Activated naive CD8-positive, alpha-beta T cell treated with anti-CD3 and anti-CD28 coated beads, Interleukin-2, amount 10 ng/mL, durations not matched to agents 7 days and 5 days (primary cell): ENCODE measurements at regions not wholly inside any gene's neighbourhood (a gene's known extent, or its start where the extent isn't known, plus 50 kb on each side); places are given as distances from the start of the nearest gene placed in this dataset.

Source experiments
- ATAC-seq: fragments of 150-1000 bp; cut with Tn5 transposase; one replicate; pipeline ENCODE4 v1.10.0; 2021; ENCODE audit warnings: low read depth, moderate library complexity
- POLR2A ChIA-PET: fragments of 350-600 bp; sonication (Branson Sonifier 250); formaldehyde crosslinking; loops from one replicate; lab custom pipeline; 2021; ENCODE audit warnings: antibody characterized with exemption; lab: Charles Lee
- DNase-seq: peaks from one replicate; pipeline ENCODE4 v3.0.0; 2021
- H3K27ac Mint-ChIP-seq: one replicate; pipeline ENCODE4 v1.8.0; 2022; ENCODE audit warnings: mild to moderate bottlenecking, mixed read lengths
- H3K27me3 Mint-ChIP-seq: one replicate; pipeline ENCODE4 v1.8.0; 2022; ENCODE audit warnings: mild to moderate bottlenecking, moderate library complexity, mixed read lengths
- H3K36me3 Mint-ChIP-seq: one replicate; pipeline ENCODE4 v1.8.0; 2021; ENCODE audit warnings: mild to moderate bottlenecking, mixed read lengths
- H3K4me1 Mint-ChIP-seq: one replicate; pipeline ENCODE4 v1.8.0; 2021; ENCODE audit warnings: mixed read lengths
- H3K4me3 Mint-ChIP-seq: one replicate; pipeline ENCODE4 v1.8.0; 2022; ENCODE audit warnings: mild to moderate bottlenecking, moderate library complexity, mixed read lengths
- H3K9me3 Mint-ChIP-seq: one replicate; pipeline ENCODE4 v1.8.0; 2021; ENCODE audit warnings: mixed read lengths

DNA sequence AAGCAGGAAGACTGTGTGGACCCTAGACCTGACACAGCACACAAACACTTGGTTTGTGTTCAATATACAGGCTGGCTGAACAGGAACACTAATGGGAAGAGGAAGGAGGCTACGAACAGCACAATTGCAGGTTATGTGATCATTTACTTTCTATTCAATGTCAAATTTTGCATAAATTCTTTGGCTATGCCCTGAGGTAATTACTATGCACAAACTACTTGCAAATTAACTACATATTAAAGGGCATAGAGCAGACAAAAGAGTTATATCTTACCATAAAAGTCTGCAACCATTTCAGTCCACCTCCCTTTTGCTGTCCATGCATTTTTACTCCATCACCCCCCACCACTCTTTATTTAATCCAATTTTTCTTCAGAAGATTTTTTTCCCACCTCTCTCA, 291.2 kb upstream of the TMTC1 start:
- no peak overlapping the region for H3K4me3 Mint-ChIP-seq
- POLR2A ChIA-PET, result no interaction called here
- no peak for ATAC-seq
- DNase-seq, result no peak
- no peaks in the 10 kb centered on the region for H3K27me3 Mint-ChIP-seq
- H3K9me3 Mint-ChIP-seq, result no peaks in the 10 kb centered on the region
- H3K36me3 Mint-ChIP-seq, result no peaks in the 10 kb centered on the region
- H3K27ac Mint-ChIP-seq, result no peak overlapping the region
- H3K4me1 Mint-ChIP-seq, result no peaks in the 10 kb centered on the region

DNA sequence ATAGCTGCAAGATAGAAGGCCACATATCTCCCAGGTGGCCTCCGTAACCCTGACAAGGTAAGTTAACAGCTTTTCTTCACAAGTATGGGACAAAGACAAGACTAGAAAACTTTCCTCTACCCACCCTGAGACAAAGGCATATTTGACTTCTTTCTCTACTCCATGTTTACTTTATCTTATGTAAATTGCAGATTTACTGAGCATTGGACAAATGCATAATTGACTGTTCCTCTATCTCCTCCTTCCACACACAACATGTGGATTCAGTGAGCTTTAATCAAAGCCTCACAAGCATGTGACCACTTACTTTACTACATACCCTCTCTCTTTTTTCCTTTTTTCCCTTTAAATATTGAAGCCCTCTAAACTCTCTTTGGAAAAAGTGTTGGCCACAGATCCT, 289.1 kb upstream of the TMTC1 start:
- ATAC-seq, result no peak
- peaks cover under 1% of the 10 kb centered on the region for H3K27me3 Mint-ChIP-seq
- H3K4me3 Mint-ChIP-seq, result no peak overlapping the region
- H3K4me1 Mint-ChIP-seq, result no peaks in the 10 kb centered on the region
- no peak overlapping the region for H3K27ac Mint-ChIP-seq
- POLR2A ChIA-PET, result no interaction called here
- H3K9me3 Mint-ChIP-seq, result peaks cover 1% of the 10 kb centered on the region
- no peak for DNase-seq
- H3K36me3 Mint-ChIP-seq, result no peaks in the 10 kb centered on the region

GRCh38 chr12:30067146-30067545, 283.4 kb upstream of the TMTC1 start:
- H3K9me3 Mint-ChIP-seq, result peaks cover 3% of the 10 kb centered on the region
- H3K27me3 Mint-ChIP-seq, result peaks cover 2% of the 10 kb centered on the region
- H3K4me1 Mint-ChIP-seq, result no peaks in the 10 kb centered on the region
- no peaks in the 10 kb centered on the region for H3K36me3 Mint-ChIP-seq
- H3K27ac Mint-ChIP-seq, result no peak overlapping the region
- no peak for DNase-seq
- H3K4me3 Mint-ChIP-seq, result no peak overlapping the region
- POLR2A ChIA-PET, result no interaction called here
- no peak for ATAC-seq

GRCh38 chr12:30064906-30065305, 281.2 kb upstream of the TMTC1 start:
- DNase-seq (no peak), ATAC-seq (no peak)
- Mint-ChIP-seq H3K9me3 (peaks cover 3% of the 10 kb centered on the region), H3K4me1 (no peaks in the 10 kb centered on the region), H3K4me3 (no peak overlapping the region), H3K27me3 (peaks cover 2% of the 10 kb centered on the region), H3K36me3 (no peaks in the 10 kb centered on the region), H3K27ac (no peak overlapping the region)
- POLR2A ChIA-PET, result no interaction called here

- Mint-ChIP-seq H3K9me3 (peaks cover 3% of the 10 kb centered on the region), H3K27me3 (peaks cover 2% of the 10 kb centered on the region), H3K36me3 (no peaks in the 10 kb centered on the region), H3K4me3 (no peak overlapping the region), H3K4me1 (no peaks in the 10 kb centered on the region), H3K27ac (no peak overlapping the region)
- POLR2A ChIA-PET, result no interaction called here
- ATAC-seq (no peak), DNase-seq (no peak)
Measured at GRCh38 chr12:30063435-30063945, 279.7 kb upstream of the TMTC1 start.

DNA sequence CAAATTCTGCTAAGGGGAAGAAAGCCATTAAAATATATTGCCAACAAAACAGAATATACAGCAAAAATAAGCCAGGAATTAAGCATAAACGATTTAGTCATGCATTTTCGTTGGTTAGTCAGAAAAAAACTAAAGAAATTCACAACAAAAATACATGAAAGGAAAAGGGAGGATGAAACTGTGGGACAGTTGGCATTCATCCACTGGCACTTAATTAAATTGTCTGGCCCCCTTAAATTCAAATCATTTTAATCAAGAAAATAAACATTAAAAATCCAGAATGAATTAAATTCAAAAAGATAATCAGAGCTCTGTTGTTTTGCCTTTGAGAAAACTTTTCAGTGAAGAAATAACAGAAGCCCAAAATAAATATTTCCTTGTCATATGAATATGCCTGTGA, 264.6 kb upstream of the TMTC1 start:
- Mint-ChIP-seq H3K9me3 (no peaks in the 10 kb centered on the region), H3K4me3 (no peak overlapping the region), H3K36me3 (no peaks in the 10 kb centered on the region), H3K4me1 (no peaks in the 10 kb centered on the region), H3K27ac (no peak overlapping the region), H3K27me3 (no peaks in the 10 kb centered on the region)
- no peak for DNase-seq
- POLR2A ChIA-PET, result no interaction called here
- no peak for ATAC-seq

- POLR2A ChIA-PET, result no interaction called here
- ATAC-seq (no peak), DNase-seq (no peak)
- H3K9me3 Mint-ChIP-seq, result no peaks in the 10 kb centered on the region
- H3K27ac Mint-ChIP-seq, result no peak overlapping the region
- no peak overlapping the region for H3K4me3 Mint-ChIP-seq
- H3K36me3 Mint-ChIP-seq, result no peaks in the 10 kb centered on the region
- no peaks in the 10 kb centered on the region for H3K27me3 Mint-ChIP-seq
- H3K4me1 Mint-ChIP-seq, result no peaks in the 10 kb centered on the region
Measured at GRCh38 chr12:30047516-30048254, 263.9 kb upstream of the TMTC1 start.

- Mint-ChIP-seq H3K27me3 (no peaks in the 10 kb centered on the region), H3K27ac (no peak overlapping the region)
- POLR2A ChIA-PET, result no interaction called here
Measured at GRCh38 chr12:30046376-30046775, 262.6 kb upstream of the TMTC1 start.

GRCh38 chr12:30045171-30045570, 261.4 kb upstream of the TMTC1 start:
- POLR2A ChIA-PET, result no interaction called here
- H3K27ac Mint-ChIP-seq, result no peak overlapping the region
- no peaks in the 10 kb centered on the region for H3K36me3 Mint-ChIP-seq
- DNase-seq, result no peak
- H3K4me3 Mint-ChIP-seq, result no peak overlapping the region
- no peak for ATAC-seq
- no peaks in the 10 kb centered on the region for H3K4me1 Mint-ChIP-seq
- H3K9me3 Mint-ChIP-seq, result no peaks in the 10 kb centered on the region
- H3K27me3 Mint-ChIP-seq, result no peaks in the 10 kb centered on the region

More at GRCh38 chr12:30046376-30046775, 262.6 kb upstream of the TMTC1 start:
- Mint-ChIP-seq H3K4me3 (no peak overlapping the region), H3K36me3 (no peaks in the 10 kb centered on the region), H3K4me1 (no peaks in the 10 kb centered on the region), H3K9me3 (no peaks in the 10 kb centered on the region)
- no peak for ATAC-seq
- DNase-seq, result no peak

GRCh38 chr12:30044206-30044605, 260.5 kb upstream of the TMTC1 start:
- no peaks in the 10 kb centered on the region for H3K36me3 Mint-ChIP-seq
- DNase-seq (no peak), ATAC-seq (no peak)
- H3K27me3 Mint-ChIP-seq, result no peaks in the 10 kb centered on the region
- no peak overlapping the region for H3K27ac Mint-ChIP-seq
- H3K9me3 Mint-ChIP-seq, result no peaks in the 10 kb centered on the region
- no peak overlapping the region for H3K4me3 Mint-ChIP-seq
- POLR2A ChIA-PET, result no interaction called here
- H3K4me1 Mint-ChIP-seq, result no peaks in the 10 kb centered on the region

GRCh38 chr12:30043151-30043847, 259.6 kb upstream of the TMTC1 start:
- Mint-ChIP-seq H3K4me1 (no peaks in the 10 kb centered on the region), H3K27me3 (no peaks in the 10 kb centered on the region), H3K27ac (no peak overlapping the region), H3K4me3 (no peak overlapping the region), H3K36me3 (no peaks in the 10 kb centered on the region), H3K9me3 (no peaks in the 10 kb centered on the region)
- DNase-seq, result no peak
- POLR2A ChIA-PET, result no interaction called here
- no peak for ATAC-seq

DNA sequence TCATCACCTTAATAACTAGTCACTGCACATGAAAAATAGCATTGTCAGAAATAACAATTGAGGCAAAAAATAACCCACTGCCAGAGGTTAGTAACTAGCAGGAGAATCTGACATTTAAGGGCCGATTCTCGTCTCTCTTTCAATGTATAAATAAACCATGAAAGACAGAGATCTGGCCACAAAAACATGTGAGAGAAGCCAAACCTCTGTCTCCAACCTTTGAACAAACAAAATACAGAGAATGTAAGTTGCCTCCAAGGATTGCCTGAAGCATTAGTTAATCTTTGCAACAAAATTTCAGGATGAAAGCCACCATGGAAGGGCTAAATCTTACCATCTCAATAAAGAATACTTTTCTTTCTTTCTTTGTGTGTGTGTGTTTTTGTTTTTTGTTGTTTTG, 257.4 kb upstream of the TMTC1 start:
- Mint-ChIP-seq H3K27me3 (no peaks in the 10 kb centered on the region), H3K4me1 (no peaks in the 10 kb centered on the region), H3K27ac (no peak overlapping the region), H3K36me3 (no peaks in the 10 kb centered on the region), H3K9me3 (no peaks in the 10 kb centered on the region), H3K4me3 (no peak overlapping the region)
- POLR2A ChIA-PET, result no interaction called here
- ATAC-seq (no peak), DNase-seq (no peak)

- DNase-seq (no peak), ATAC-seq (no peak)
- Mint-ChIP-seq H3K27me3 (no peaks in the 10 kb centered on the region), H3K36me3 (no peaks in the 10 kb centered on the region), H3K4me3 (no peak overlapping the region), H3K4me1 (no peaks in the 10 kb centered on the region), H3K27ac (no peak overlapping the region), H3K9me3 (no peaks in the 10 kb centered on the region)
- POLR2A ChIA-PET, result no interaction called here
Measured at GRCh38 chr12:30030693-30031374, 247.1 kb upstream of the TMTC1 start.
